ENCODE measurements at regions not wholly inside any gene's neighbourhood (a gene's known extent, or its start where the extent isn't known, plus 50 kb on each side); places are given as distances from the start of the nearest gene placed in this dataset.
"Not testable (repeated sequence)": the region's sequence is repeated elsewhere in the genome, so short reads cannot be mapped to it uniquely, and the experiment has no call there.

GRCh38 chrX:16360056-16360455 lies 192.8 kb downstream of the MAGEB17 start:
- TF ChIP-seq CTCF, POLR2A (IDR thresholded peaks at IDR 0.05): not testable (repeated sequence)

Data from thyroid gland (tissue), 4 donors.